C4-2B (cell line): ENCODE measurements at regions not wholly inside any gene's neighbourhood (a gene's known extent, or its start where the extent isn't known, plus 50 kb on each side); places are given as distances from the start of the nearest gene placed in this dataset.

ENCODE experiments used
- H3K27ac ChIP-seq: fragments of 450-650 bp; 2 replicates; pipeline ENCODE4 v1.5.1; 2017
- CTCF ChIP-seq: fragments of 450-650 bp; conservative IDR thresholded peaks from 2 replicates; pipeline ENCODE4 v1.5.1; 2017; ENCODE audit warnings: mild to moderate bottlenecking
- ZFX ChIP-seq: fragments of 450-650 bp; IDR thresholded peaks from 2 replicates; pipeline ENCODE4 v1.6.1; 2017

DNA sequence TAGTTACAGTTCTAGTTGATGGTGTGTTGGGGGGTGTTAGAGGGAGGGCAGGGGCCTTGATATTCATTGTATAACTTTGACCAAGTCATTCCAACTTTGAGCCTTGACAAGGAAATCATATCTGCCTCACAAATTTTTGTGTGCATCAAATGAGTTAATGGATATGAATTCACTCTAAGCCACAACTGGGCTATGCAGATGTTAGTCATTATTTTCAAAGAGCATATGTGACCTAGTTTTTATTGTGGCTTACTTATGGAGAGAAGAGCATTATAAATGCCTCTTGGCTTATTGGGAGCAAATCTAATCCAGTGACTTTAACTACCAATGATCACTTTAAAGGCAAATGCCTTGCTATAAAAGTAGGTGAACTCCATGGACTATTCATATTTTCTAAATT is 250.2 kb downstream of the LPIN1 start:
- no peak overlapping the region for H3K27ac ChIP-seq
- TF ChIP-seq CTCF: no peak
- TF ChIP-seq ZFX: no peak

DNA sequence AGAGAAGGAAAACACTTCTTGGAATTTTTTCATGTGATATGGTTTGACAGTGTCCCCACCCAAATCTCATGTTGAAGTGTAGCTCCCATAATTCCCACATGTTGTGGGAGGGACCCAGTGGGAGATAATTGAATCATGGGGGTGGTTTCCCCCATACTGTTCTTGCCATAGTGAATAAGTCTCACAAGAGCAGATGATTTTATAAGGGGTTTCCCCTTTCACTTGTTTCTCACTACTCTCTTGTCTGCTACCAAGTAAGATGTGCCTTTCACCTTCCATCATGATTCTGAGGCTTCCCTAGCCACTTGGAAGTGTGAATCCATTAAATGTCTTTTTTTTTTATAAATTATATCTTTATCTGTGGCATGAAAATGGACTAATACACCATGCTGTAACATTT is 250.7 kb downstream of the LPIN1 start:
- TF ChIP-seq CTCF (no peak), ZFX (no peak)
- H3K27ac ChIP-seq: no peak overlapping the region

GRCh38 chr2:11998218-11998617 is 251.8 kb downstream of the LPIN1 start:
- no peak overlapping the region for H3K27ac ChIP-seq
- TF ChIP-seq ZFX (no peak), CTCF (no peak)

DNA sequence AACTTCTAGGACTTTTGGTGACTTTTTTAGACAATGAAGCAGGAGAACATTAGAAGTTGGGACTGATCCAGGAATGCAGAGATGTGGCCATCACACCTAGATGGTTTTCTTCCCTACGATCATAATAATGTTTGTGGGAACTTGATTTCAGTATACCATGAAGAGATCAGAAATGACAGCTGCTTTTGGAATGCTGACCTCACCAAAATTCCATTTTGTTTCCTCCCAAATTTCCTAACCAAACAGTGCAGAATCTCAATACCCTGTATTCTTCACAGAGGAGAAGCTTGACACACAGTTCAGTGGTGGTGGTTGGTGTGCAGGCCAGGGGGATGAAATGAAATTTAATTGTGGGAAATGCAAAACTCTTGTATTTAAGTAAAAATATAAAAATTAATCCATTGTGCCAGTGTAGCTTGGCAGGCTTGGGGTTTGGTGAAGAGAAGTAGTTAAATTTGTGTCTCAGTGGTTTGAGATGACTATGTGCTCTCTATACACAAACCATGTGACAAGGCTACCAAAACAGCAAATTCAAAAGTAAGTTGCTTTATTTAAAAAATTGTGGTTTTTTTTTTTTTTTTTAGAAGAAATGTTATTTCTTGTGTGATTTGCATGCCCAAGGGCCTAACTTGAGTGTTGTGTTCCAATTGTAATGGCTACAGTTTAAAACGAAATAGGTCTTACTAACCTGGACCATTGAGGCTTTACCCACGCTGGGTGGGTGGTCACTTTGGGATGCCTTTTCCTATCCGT is 252.4 kb downstream of the LPIN1 start:
- TF ChIP-seq ZFX (no peak), CTCF (no peak)
- no peak overlapping the region for H3K27ac ChIP-seq

DNA sequence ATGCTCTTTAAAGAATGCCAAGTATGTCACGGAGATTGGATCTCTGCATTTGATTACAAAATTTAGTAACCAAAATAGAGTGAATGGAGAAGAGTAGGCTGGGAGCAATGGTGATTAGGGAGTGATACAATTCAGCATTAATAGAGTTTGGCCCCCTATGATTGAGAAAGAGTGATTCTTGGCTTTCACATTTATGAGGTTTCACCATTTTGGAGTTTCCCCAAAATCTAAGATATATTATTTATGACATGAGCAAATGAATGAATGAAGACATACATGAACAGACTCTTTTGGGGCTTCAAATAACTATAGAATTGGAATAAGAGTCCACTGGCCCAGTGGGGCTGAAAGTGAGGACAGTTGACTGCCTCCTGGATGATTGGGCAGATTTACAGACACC is 255.2 kb downstream of the LPIN1 start:
- H3K27ac ChIP-seq: no peak overlapping the region
- TF ChIP-seq CTCF: no peak
- no peak for TF ChIP-seq ZFX

DNA sequence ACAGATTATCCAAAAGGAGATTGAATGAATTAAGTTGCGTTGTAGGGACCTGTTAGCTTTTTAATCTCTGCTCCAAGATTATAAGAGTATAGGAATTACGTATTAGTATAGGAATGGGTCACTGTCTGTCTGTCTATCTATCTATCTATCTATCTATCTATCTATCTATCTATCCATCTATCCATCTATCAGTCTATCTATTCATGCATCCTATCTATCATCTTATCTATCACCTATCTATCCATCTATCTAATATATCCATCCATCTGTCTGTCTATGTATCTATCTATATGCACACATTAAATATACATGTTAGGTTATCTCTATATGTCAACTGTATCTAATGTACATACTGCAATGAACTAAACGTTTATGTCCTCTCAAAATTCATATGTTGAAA is 255.8 kb downstream of the LPIN1 start:
- TF ChIP-seq ZFX (no peak), CTCF (no peak)
- no peak overlapping the region for H3K27ac ChIP-seq

DNA sequence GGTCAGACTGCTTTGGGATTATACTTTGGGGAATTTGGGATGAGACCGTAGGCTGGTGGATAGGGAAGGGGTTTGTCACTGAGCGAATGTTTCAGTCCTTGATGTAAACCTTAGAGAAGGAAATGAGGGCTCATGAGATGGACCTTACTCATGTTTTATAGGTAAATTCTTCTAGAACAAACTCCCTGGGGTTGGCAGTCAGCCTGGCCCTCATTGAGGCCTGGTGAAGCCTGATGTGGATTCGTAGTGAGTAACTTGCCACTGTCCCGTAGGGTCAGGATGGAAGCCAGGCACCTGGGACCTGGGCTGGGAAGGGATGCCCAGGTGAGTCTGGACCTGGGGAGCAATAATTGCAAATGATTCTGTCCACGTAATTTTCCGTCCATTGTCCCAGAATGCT is 258.3 kb downstream of the LPIN1 start:
- no peak overlapping the region for H3K27ac ChIP-seq
- no peak for TF ChIP-seq ZFX
- TF ChIP-seq CTCF: no peak
